ENCODE measurements at regions not wholly inside any gene's neighbourhood (a gene's known extent, or its start where the extent isn't known, plus 50 kb on each side); places are given as distances from the start of the nearest gene placed in this dataset.

DNA sequence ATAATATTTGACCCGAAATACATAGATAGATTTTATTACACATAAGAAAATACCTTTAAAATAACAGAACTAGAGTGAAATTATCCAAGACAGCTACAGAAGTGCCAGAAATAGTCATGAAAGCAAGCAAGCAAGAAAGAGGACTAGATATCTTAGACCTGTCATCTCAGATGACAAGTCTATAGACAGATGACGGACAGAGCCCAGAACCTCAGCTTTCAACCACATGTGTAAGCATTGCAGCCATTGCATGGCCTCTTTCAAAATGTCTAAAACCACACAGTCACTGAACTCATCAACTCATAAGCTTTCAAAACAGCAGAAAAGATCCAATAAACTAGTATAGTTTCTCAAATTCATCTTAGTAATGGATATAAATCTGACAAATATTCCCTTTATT lies 59.8 kb upstream of the FHIT start:
- DNase-seq: no peak

DNA sequence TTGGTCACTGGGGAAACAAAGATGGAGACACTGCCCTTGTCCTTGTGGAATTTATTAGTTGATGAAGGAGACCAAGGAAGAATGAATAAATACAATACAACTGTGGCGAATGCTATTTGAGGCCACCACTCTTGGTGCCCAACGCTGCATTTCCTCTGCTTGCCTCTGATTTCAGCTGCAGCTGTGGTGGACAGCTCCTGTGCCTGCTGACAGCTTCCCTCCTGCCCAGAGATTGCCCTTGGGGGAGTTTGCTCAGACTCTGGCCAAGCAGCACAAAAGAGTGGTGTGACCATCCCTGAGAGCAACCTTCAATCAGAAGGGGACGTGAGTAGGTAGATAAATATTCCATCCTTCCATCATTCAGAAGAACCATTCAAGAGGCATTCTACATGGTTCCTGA lies 64.6 kb upstream of the FHIT start:
- DNase-seq: no peak

DNA sequence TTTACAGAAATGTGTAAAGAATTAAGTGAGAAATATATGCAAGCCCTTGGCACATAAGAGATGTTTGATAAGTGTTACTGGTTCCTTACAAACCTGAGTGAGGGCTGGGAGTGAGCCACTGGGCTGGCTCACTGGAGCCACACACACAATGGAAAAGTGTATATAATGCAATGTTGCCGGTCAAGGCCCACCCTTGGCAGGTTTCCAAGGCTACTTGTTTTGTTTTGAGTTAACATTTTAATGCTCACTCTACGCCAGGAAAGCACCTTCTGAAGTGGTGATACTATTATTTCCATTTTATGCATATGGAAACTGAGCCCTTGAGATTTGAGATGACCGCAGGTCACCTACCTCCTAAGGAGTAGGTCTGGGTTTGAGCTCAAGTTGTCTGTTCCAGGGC lies 71.8 kb upstream of the FHIT start:
- no peak for DNase-seq

DNA sequence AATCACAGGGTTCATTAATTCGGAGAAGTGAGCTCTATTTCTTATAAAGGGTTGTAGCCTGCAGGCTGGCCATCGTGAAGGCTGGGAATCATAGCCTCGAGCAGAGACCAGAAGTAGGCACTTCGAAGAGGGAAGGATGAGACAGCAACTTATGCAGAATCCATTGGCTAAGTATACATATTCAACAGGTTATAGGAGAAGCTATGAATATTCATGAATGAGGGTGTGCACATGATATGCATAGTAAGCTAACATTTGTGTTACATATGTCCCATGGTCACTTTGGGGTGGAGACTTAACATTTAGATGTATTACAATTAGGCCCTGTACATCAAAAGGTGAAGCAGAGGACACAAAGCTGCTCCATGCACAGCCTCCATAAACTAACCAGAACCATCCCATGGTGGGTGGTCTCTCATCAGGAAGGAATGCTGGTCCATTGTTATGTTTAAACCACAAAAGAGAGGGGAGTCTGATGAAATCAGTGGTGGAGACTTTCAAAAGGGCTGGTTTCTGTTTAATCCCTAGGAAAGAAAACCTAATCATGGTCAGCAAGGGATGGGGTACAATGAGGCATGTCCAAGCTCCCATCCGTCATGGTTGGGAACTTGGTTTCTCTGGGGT lies 80.8 kb upstream of the FHIT start:
- DNase-seq: no peak

DNA sequence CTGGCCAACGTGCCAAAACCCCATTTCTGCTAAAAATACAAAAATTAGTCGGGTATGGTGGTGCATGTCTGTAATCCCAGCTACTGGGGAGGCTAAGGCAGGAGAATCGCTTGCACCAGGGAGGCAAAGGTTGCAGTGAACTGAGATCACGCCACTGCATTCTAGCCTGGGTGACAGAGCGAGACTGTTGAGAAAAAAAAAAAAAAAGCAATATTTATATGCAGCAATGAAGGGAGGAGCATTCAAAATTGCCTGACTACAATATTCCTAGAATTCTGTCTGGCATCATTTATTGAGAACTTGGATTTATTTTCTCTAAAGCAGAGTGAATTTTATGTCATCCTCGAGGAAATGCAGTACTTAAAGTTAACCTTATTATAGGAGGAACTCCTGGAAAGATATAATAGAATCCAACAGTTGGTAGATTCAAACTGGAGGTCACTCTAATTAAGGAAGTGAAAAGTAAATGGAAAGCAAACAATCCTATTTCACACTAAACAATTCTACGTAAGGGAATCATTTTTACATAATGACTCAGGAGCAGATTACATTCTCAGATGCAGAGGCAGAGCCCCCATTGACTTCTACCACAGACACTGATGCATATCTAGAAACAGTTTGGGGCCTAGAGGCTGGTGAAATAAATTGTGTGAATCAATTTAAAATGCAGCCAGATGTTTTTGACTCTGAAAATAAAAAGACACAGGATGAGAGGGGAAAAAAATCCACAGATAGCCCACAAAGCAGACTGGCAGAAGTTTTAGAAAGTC lies 82.1 kb upstream of the FHIT start:
- DNase-seq: no peak

DNA sequence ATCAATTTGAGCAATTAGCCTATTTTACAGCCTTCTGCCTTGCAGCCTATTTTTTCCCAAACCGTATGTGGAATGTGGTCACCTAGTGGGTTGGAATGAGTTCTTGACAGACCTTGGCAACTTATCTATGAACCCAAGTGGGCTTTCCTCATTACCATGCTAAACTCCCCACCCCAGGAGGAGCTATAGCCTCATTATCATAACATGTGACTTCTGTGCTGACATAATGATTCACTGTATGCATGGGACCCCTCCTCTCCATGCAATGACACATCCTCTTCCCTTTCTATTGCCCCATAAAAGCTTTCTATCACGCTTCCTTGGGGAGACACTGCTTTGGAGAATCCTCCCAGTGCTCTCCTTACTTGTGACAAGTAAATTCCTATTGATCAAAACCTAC lies 83.5 kb upstream of the FHIT start:
- DNase-seq: no peak

DNA sequence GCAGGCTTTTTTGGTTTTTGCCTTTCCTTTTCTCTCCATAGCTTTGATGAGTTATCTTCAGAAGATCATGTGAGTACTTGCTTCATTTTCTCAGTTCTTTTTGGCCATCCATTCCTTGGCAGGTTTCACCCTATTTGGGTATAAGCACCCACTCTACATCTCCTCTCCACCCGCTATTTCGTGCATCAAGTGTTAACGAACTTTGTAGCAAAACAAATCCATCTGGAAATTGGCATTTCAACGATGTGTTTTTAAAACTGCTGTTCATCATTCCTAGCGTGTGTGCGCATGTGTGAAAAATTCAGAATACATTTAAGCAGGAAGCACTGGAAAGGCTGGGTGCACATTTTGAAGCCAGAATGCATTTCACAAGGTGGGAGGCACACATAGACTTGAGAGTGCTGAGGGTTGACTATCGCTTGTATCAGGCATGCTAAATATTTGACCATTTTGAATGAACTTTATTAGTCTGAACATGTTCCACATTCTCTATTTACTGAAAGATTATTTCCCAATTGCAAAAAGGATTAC lies 89.7 kb upstream of the FHIT start:
- DNase-seq: no peak

DNA sequence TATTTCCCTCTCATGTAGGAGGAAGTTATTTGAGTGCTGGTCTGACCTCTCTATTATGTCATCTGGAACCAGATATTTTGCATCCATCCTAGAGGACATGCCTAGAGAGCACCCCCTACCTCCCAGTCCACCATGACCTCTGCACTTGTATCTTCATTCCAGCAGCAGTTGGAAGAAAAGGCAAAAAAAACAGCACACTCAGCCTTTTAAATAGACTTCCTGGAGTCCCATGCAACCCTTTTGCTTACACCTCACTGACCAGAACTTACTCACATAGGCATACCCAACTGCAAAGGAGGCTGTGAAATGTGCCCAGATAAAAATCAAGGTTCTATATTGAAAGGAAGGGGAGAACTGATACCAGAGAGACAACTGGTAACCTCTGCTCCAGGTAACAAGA lies 92.3 kb upstream of the FHIT start:
- no peak for DNase-seq

DNA sequence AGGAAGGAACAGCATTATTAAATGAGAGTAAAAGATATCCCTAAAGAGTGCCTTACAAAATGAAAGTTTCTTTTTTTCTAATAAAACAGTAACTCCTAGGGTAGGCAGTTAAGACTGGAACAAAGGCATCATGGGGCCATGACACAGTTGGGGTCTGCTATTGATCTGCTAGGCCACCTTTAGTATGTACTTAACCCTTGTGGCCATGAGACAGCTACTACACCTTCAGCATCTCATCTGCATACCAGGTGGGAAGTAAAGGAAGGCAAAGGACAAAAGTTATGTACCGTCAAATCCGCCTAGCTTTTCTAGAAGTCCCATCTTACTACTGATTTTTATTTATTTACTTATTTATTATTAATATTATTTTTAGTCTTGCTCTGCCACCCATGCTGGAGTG lies 93.8 kb upstream of the FHIT start:
- no peak for DNase-seq

DNA sequence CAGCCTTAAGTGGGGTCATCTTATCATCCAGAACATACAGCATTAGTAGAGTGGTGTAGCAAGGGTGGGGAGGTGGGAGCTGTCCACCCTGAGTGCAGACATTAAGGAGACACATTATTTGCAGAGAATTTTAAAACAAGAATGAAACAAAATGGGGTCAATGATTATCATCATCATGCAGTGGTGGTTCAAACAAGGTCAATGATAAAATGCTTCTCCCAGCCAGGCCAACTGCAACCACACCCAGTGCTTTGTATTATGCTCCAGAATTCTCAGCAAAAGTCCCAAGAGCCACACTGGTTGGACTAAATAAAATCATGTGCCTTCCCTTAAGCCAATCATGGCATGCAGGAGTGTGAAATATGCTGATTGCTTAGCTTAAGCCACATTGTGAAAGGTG lies 96.7 kb upstream of the FHIT start:
- DNase-seq: no peak

DNA sequence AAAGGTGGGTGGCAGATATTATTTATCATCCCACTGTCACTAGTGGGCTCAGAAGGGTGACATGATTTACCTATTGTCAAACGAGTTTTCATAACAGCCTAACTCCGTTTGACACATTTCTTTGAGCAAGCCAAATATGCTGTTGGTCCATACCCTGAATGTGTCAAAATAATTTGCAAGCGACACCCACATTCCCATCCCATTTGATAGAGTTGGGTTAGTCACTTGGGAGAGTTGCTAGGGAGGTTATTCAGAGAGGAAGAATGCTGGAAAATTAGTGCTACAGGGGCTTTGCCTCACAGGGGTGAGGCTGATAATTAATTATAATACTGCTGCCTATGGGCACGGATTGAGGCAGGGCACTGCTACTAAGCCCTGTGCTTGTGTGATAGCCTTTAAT lies 98.5 kb upstream of the FHIT start:
- no peak for DNase-seq

DNA sequence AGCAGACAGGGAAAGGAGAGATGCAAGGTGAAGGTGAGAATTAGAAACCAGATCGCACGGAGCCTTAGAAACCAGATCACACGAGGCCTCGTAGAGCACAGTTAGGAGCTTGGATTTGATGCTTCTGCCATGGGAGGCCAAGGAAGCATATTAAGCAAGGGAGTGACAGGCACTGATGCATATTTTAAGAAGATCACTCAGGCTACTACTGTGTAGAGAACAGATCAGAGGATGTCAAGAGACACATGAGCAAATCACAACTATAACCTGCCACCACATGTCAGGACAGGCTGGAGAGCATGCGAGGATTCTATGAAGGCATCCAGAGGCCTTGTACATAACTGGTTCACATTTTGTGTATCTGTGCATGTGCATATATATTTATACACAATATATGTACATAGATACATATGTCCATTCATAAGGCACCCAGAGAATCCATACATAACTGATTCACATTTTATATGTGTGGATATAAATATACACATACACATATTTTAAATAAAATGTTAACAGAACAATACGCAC lies 99.6 kb upstream of the FHIT start:
- no peak for DNase-seq

DNA sequence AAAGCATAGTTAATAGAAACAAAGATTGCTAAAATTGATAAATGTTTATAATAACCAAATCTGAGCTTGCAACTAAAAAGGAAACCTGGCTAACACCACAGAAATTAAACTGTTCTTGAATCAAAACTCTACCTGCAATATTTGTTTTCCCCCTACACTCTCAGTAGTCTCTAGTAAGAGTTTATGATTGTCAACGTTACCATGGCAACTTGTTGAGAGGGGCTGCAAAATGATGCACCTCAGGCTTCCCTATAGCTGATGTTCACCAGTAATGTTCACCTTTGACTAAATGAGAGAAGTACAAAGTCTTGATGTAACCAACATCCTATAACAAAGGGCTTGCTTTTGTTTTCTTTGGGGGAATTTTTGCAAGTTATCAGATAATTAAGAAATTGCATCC lies 101.1 kb upstream of the FHIT start:
- no peak for DNase-seq

DNA sequence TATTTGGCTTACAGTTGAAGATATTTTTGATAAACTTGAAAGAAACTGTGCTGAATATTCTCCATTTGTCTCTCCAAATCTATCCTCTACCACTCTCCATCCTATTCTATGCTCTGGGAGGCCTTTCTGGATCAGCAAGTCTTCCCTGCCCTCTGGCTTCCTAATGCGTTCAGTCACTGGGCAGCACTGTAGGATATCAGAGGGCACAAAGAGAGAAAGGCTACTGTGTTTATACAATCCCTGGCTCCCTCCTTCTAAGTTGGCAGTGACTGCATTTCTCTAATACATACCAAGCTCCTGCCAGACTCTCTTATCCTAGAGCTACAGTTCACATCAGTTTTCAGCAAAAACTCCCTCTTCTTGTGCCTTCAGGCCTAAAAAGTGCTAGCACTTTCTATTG lies 102.1 kb upstream of the FHIT start:
- peak; percentile 64 for DNase-seq

DNA sequence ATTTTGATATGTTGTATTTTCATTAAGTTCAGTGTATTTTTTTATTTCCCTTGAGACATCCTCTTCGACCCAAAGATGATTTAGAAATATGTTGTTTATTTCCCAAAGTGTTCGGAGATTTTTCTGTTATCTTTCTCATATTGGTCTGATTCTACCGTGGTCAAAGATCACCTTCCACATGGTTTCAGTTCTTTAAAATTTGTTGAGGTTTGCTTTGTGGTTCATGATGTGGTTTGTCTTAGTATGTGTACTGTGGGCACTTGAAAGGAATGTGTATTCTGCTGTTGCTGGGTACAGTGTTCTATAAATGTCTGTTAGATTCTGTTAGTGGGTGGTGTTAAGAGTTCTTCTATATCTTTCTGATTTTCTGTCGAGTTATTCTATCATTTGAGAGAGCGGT lies 103.4 kb upstream of the FHIT start:
- no peak for DNase-seq

DNA sequence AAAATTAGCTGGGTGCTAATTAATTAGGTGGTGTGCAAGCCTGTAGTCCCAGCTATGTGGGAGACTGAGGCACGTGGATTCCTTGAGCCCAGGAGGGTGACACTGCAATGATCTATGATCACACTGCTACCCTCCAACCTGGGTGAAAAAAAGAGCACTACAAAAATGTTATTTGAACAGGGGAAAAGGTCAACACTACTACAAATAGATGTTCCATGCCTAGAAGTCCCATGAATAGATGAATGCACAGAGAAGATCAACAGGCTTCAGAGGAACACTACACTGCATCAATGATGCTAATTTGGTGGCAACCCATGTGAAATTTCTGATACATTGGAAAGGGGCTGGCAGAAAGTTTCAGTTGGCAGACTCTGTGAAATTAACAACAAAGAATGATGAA lies 105.4 kb upstream of the FHIT start:
- DNase-seq: no peak

DNA sequence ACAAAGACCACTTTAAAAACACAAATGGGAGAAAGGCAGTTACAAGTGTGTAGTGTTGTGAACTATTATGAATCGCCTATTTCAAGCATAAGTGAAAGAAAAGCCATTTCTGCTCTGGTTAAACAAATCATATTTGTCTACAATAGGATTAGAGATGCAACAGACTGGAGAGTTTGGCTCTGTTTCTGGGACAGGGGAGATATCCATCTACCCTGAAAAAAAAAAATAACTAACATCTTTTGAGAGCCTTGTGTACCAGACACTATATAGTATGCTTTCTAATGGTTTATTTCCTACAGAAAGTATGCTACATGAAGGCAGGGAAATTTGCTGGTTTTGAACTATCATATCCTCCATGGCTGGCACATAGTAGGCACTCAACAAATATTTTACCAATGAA lies 106.7 kb upstream of the FHIT start:
- DNase-seq: no peak

DNA sequence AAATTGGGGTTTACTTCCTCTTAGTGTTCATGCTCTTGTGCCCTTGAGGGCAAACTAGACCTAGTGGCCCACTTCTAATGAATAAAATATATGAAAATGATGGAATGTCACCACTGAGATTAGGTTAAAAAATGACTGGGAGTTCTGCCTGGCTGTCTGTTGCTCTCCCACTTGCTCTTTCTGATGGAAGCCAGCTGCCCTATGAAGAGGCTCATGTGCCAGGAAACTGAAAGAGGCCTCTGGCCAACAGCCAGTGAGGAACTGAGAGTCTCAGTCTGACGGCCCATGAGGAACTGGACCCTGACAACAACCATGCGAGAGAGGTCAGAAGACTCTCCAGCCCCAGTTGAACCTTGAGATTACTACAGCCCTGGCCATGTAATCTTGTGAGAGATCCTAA lies 107.1 kb upstream of the FHIT start:
- DNase-seq: peak; percentile 81

DNA sequence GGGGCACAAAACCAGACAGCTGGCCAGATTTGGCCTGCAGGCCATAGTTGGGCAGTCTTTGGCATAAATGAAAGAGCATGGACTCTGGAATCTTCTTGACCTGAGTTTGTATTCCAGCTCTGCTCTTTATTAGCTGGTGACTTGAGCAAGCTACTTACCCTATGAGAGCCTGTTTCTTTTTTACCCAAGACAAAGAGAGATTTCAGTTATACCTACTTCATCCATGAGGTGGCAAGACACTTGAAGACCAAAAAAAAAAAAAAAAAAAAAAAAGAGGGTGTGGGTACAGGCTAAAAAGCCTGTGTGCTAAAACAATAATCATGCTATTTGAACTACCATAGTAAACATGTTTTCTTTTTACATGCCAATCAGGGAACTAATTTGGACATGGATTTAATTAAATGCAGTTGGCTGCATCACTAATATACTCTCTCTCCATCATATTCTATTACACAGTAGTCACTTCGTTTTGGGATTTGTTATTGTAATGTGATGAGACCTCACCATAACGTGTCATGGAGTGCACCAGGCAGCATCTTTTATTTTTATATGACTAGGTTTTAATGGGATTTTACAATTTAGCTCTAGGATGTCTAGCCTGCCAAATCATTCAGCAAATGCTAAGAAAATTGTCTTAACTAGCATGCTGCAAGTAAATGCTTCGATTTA lies 109.2 kb upstream of the FHIT start:
- DNase-seq: no peak

DNA sequence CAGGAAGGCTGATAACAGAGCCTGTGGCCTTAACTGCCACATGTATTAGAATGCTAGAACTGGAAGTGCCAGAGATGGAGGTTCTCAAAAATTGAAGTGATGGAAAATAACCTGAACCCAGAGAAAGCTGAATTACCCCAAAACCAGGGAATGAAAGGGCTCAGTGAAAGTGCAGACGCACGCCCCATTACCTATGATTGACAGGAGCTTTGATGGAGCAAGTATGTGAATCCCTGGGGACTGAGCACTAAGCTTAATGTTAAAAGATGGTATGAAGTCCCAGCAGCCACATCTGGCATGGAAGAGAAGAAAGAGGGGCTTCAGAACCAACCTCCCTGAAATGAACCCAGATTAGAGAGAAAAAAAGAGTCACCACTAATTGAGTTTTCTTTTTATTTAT lies 118.4 kb upstream of the FHIT start:
- no peak for DNase-seq

DNA sequence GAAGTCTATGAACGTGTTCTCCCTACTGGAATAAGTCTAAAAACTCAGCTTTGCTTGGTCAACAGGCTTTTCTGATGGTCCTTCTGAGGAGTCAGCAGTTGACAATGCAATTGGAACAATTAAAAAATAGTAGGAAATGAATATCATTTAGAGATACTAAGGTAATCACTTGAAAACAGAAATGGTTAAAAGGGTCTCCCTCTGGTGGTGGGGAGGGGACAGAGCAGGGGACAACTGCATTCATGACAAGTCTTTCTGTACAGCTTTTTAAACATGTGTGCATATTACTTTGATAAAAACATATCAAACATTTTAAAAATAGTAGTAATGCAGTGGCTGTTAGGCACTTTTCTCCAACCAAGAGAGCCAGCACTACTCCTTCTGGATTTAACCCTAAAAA lies 119.9 kb upstream of the FHIT start:
- DNase-seq: no peak

DNA sequence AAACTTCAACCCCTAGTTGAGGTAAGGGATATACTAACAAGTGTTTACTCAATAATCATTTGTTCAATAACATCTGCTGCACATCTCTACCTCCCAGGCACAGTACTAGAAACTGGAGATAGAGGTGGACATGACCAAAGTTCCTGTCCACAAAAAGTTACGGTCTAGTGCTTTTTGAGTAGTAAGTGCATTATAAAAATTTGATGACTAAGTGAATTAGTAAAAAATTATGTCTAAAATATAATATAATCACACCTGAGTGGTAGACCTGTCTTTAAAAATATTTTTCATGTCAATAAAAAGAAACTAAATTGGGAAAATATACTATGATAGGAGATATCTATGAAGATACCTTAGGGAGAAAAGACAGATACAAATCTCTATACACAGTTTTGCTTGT lies 121.5 kb upstream of the FHIT start:
- DNase-seq: no peak

DNA sequence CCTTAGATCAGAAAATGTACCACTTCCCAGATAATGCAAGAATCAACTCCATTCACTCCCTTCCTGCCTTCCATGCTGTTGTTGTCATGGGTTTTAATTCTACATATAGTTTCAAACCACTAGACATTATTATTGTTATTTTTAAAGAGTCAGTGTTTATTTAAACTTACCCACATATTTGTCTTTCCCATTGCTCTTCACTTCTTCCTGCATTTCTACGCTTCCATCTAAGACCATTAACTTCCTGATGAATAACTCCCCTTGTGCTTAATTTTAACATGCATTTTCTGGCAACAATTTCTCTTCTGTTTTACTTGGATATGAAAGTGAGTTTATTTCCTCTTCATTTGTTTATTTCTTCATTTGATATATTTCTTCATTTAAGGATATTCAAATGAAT lies 127.1 kb upstream of the FHIT start:
- DNase-seq: no peak
